ENCODE measurements at regions not wholly inside any gene's neighbourhood (a gene's known extent, or its start where the extent isn't known, plus 50 kb on each side); places are given as distances from the start of the nearest gene placed in this dataset.

DNA sequence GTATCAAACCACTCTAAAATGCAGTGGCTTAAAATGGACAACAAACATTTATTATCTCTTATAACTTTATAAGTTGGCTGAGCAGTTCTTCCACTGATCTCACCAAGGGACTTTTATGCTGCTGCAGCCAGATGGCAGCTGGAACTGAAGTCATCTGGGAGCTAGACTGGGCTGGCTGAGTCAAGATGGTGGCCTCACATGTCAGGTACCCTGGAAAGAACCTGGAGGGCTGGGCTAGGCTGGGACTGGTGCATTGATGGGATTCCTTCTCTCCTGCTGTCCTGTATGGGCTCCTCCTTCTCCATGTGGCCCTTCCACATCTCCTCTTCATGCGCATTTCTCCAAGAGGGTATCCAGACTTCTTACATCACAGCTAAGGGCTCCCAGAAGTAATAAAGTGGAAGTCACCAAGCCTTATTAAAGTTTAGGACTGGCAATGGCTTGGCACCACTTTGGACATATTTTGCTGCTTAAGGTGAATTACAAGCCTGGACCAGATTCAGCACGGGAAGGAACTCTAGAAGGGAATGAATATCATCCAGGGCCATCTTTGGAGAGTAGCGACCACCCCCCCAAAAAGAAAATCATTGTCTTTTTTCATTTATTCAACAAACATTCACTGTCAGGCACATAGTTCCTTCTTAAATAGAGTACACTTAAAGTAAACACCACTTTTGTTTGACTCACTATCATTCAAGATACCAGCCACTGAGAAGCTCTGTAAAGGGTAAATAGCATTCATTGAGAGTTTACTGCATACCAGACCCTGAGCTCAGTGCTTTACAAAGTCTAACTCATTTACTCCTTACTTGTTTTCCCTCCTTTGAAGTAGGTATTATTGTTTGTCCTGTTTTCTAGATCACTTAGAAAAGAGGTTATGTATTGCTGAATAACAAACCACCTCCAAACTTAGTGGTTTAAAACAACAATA is 138.0 kb downstream of the ZFP36L2 start:
- H3K27ac ChIP-seq = no peak overlapping the region
- TF ChIP-seq, protein P1, sequence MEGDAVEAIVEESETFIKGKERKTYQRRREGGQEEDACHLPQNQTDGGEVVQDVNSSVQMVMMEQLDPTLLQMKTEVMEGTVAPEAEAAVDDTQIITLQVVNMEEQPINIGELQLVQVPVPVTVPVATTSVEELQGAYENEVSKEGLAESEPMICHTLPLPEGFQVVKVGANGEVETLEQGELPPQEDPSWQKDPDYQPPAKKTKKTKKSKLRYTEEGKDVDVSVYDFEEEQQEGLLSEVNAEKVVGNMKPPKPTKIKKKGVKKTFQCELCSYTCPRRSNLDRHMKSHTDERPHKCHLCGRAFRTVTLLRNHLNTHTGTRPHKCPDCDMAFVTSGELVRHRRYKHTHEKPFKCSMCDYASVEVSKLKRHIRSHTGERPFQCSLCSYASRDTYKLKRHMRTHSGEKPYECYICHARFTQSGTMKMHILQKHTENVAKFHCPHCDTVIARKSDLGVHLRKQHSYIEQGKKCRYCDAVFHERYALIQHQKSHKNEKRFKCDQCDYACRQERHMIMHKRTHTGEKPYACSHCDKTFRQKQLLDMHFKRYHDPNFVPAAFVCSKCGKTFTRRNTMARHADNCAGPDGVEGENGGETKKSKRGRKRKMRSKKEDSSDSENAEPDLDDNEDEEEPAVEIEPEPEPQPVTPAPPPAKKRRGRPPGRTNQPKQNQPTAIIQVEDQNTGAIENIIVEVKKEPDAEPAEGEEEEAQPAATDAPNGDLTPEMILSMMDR (conservative IDR thresholded peaks at IDR 0.05) = no peak
- TF ChIP-seq ZFX (IDR thresholded peaks at IDR 0.05) = no peak

DNA sequence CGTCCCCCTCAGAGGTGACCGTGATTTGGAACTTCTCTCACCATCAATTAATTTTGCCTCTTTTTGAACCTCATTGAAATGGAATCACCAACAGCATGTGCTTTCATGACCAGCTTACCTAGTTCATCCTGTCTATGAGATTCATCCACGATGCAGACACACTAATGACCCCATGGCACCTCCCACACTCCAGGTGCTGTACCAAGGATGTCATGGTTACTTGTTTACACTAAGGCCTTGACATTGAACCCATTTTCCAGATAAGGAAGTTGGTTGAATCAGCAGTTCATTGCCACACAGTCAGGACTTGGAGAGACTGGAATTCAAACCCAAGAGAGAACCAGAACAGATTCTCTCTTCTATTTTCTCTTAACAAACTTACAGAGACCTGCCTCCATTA is 139.0 kb downstream of the ZFP36L2 start:
- H3K27ac ChIP-seq = no peak overlapping the region
- no peak for TF ChIP-seq ZFX (IDR thresholded peaks at IDR 0.05)
- TF ChIP-seq, protein P1 (conservative IDR thresholded peaks at IDR 0.05) = no peak

DNA sequence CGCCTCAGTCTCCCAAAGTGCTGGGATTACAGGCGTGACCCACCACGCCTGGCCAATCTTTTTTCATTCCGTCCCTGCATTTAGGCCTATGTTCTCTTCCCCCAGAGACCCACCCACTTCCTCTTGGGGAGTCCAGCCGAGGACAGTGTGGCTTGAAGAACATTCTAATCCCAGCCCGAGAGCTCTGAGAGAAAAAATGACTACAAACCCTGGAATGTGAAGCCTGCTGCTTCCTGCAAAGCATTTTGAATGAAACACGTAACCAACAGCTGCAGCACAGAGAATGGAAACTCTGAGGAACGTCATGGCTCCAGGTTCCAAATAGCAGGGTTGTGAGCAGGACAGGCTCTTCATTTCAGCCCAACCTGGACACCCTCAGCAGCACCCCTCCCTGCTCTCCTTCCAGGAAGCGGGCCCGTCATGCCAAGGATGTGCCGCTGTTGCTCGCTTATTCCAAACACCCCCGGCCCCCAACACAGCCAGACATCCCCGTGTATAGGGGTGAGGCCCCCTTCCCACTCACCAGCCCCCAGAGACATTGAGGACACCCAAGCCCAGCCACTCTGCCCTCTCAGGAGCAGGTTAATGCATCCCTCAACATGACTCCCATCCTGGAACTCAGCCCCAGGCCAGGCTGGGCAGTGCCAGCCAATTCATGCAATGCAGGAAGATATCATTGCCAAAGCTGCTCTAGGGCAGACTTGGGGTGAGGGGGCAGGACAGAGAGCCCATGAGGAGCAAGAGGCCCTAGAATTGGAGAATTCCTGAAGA is 139.8 kb downstream of the ZFP36L2 start:
- TF ChIP-seq ZFX (IDR thresholded peaks at IDR 0.05) = no peak
- TF ChIP-seq, protein P1 (conservative IDR thresholded peaks at IDR 0.05) = no peak
- no peak overlapping the region for H3K27ac ChIP-seq

DNA sequence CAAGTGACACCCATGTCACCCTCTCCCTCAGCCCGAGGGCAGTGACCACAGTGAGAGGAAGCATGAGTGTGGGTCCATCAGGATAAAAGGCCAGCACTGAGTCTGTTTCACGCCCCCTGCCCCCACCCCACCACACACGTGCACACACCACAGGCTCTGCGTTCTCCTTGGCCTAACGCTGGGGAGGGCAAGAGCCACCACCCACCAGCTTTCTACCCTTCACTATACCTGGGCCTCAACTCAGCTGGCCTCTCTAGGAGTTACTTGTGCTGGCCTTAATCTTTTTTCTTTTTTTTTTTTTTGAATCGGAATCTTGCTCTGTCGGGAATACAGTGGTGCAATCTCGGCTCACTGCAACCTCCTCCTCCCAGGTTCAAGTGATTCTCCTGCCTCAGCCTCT is 140.5 kb downstream of the ZFP36L2 start:
- H3K27ac ChIP-seq = no peak overlapping the region
- TF ChIP-seq, protein P1 (conservative IDR thresholded peaks at IDR 0.05) = no peak
- TF ChIP-seq ZFX (IDR thresholded peaks at IDR 0.05) = no peak

DNA sequence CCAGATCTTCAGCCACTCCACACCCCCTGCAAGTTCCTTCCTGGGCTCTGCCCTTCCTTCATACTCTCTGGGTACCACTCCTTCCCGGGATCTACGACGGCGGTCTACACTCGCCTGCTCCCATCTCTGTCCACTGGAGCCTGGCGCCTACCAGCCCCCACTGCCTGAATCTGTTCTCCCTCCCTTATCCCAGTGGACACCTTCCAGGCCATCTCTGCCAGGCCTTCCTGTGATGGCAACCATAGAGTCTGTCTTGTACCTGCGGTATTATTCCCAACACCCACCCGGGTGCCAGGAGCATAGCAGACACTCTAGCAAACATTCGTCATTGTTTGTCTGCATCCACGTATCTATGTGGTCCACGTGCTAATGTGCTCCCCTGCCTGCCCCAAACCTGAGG is 140.9 kb downstream of the ZFP36L2 start:
- H3K27ac ChIP-seq = no peak overlapping the region

DNA sequence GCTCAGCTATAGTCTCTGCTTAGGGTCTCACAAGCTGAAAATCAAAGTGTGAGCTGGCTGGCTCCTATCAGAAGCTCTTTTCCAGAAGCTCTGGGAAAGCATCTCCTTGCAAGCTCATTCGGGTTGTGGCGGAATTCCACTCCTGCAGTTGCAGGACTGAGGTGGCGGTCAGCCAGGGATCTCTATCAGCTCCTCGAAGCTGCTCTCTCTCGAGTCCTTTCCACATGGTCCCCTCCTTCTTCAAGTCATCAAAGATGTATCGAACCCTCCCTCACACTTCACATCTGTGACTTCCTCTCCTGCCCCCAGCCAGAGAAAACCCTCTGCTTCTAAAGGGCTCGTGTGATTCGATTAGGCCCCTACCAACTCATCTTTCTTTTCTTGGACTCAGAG is 141.7 kb downstream of the ZFP36L2 start:
- H3K27ac ChIP-seq = no peak overlapping the region
- TF ChIP-seq, protein P1 (conservative IDR thresholded peaks at IDR 0.05) = no peak
- no peak for TF ChIP-seq ZFX (IDR thresholded peaks at IDR 0.05)

More for the DNA sequence above, 140.9 kb downstream of the ZFP36L2 start:
- TF ChIP-seq, protein P1 (conservative IDR thresholded peaks at IDR 0.05) = no peak
- no peak for TF ChIP-seq ZFX (IDR thresholded peaks at IDR 0.05)
